Small intestine (tissue), 7 donors: ENCODE measurements at regions not wholly inside any gene's neighbourhood (a gene's known extent, or its start where the extent isn't known, plus 50 kb on each side); places are given as distances from the start of the nearest gene placed in this dataset.
"Not testable (repeated sequence)": the region's sequence is repeated elsewhere in the genome, so short reads cannot be mapped to it uniquely, and the experiment has no call there.

ENCODE experiments used
- DNase-seq, 2 donors: peaks; one replicate each; pipeline versions ENCODE4 v3.0.0 to v3.0.0-alpha.2; 2013
- FAIRE-seq: peaks from 2 replicates; lab custom pipeline; 2012; peaks lifted over from hg19 to GRCh38; lab: Jason Lieb, UNC
- H3K27ac ChIP-seq, 3 donors: one replicate each; pipeline ENCODE4 v1.5.1; 2013; ENCODE audit warnings: low read length in 2 of 3, mild to moderate bottlenecking in 2 of 3, control low read depth in 1 of 3, inconsistent platforms in 1 of 3, low read depth in 1 of 3, moderate library complexity in 1 of 3
- H3K27me3 ChIP-seq, 3 donors: one replicate each; pipeline ENCODE4 v1.6.1; 2013; ENCODE audit warnings: low read length in 3 of 3, inconsistent platforms in 1 of 3; ENCODE audit not compliant: control insufficient read depth in 3 of 3, insufficient read depth in 3 of 3
- H3K36me3 ChIP-seq, 3 donors: one replicate each; pipeline ENCODE4 v1.6.1; 2013; ENCODE audit warnings: low read length in 3 of 3, inconsistent platforms in 1 of 3, low read depth in 1 of 3, mild to moderate bottlenecking in 1 of 3, moderate library complexity in 1 of 3; ENCODE audit not compliant: control insufficient read depth in 3 of 3, insufficient read depth in 2 of 3
- H3K4me1 ChIP-seq, 3 donors: one replicate each; pipeline ENCODE4 v1.6.1; 2013; ENCODE audit warnings: low read length in 2 of 3, inconsistent platforms in 1 of 3, low read depth in 1 of 3, mild to moderate bottlenecking in 1 of 3, moderate library complexity in 1 of 3; ENCODE audit not compliant: control insufficient read depth in 3 of 3, insufficient read depth in 2 of 3
- H3K4me3 ChIP-seq, 3 donors: one replicate each; pipeline ENCODE4 v1.5.1; 2013; ENCODE audit warnings: low read length in 3 of 3, control low read depth in 1 of 3, inconsistent platforms in 1 of 3, low read depth in 1 of 3, mild to moderate bottlenecking in 1 of 3, moderate library complexity in 1 of 3
- H3K9me3 ChIP-seq, 2 donors: one replicate each; pipeline ENCODE4 v1.6.1; 2013; ENCODE audit warnings: low read depth in 1 of 2, low read length in 1 of 2; ENCODE audit not compliant: control insufficient read depth in 2 of 2, insufficient read depth in 1 of 2
- WGBS, 3 donors: extraction: QIAGEN DNeasy Blood & Tissue Kit; methylation state at CpG; one replicate each; pipeline ENCODE4 v1.1.7; 2013; 5-methylcytosine and 5-hydroxymethylcytosine counted together
- donor health status: healthy with polysubstance abuse.
- donor health status: control.
- donor health status: control.
- donor health status: Bipolar disorder and iron deficiency.
- donor health status: healthy.

DNA sequence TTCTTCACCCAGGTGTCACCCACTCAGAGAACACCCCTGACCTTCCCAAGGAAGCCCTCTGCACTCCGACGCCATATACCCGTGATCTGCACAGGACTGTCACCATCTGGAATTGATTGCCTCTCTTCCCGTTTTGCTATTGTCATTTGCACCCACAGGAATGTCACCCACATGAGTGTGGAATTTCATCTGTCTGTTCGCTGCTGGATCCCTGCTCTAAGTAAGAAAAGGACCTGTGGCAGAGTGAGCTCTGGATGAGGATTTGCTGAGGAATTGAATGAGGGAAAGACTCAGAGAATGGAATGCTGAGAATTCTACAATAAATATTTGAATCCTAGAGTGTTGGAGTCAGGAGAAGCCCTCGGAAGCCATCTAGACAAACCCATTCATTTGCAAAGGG lies 233.6 kb upstream of the SULF2 start:
- H3K27me3 ChIP-seq, H3K27ac ChIP-seq, H3K4me3 ChIP-seq, DNase-seq, FAIRE-seq, H3K9me3 ChIP-seq, H3K4me1 ChIP-seq, H3K36me3 ChIP-seq: not testable (repeated sequence)
- whole genome bisulfite sequencing, 3 donors = 59 to 72% (median 60%) methylated on average over 6 of the region's 6 CpGs

DNA sequence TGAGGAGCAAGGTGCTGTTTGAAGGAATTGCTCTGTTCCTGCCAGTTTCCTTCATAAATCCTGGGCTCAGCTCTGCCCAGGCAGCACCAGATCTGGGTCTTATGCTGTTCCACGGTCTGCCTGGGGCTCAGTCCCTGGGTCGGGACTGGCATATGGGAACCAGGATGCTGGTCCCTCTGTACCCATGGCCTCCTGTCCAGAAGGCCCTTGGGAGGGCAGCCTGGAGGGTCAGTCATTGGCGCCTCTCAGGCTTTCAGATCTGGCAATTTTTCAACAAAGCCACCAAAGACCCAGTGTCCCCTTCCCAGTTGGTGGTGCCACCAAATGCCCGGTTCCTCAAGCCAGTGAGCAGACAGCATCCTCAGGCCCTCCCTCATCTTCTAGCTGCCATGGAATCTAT lies 232.7 kb upstream of the SULF2 start:
- H3K36me3 ChIP-seq = no peaks in the 10 kb centered on the region
- H3K27me3 ChIP-seq = no peaks in the 10 kb centered on the region
- no peak overlapping the region for H3K27ac ChIP-seq
- no peak for FAIRE-seq
- WGBS, 3 donors = 63 to 94% (median 77%) methylated on average over 4 of the region's 4 CpGs
- DNase-seq = no peak
- no peak overlapping the region for H3K4me3 ChIP-seq
- no peaks in the 10 kb centered on the region for H3K4me1 ChIP-seq
- no peaks in the 10 kb centered on the region for H3K9me3 ChIP-seq

DNA sequence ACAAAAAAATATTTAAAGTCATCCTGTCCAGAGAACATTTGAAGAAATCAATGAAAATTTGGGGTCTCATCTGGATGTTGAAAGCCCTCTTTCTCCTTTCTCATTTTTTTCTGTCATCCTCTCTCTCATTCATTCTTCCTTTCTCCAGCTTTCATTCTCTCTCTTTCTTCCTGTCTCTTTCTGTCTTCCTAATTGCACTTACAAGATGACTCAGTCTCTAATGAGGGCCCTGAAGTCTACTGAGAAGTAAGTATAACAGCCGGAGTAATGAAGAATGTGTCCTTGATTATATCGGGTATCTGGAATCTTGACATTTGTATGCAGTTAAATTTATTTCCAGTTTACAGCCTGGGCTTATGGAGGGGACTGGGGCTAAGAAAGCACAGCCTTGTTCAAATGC lies 232.2 kb upstream of the SULF2 start:
- WGBS, 3 donors = 63 to 82% (median 81%) methylated on average over 2 of the region's 2 CpGs
- FAIRE-seq = no peak
- H3K9me3 ChIP-seq = peaks cover 0 to under 1% of the 10 kb centered on the region in 2 donors

DNA sequence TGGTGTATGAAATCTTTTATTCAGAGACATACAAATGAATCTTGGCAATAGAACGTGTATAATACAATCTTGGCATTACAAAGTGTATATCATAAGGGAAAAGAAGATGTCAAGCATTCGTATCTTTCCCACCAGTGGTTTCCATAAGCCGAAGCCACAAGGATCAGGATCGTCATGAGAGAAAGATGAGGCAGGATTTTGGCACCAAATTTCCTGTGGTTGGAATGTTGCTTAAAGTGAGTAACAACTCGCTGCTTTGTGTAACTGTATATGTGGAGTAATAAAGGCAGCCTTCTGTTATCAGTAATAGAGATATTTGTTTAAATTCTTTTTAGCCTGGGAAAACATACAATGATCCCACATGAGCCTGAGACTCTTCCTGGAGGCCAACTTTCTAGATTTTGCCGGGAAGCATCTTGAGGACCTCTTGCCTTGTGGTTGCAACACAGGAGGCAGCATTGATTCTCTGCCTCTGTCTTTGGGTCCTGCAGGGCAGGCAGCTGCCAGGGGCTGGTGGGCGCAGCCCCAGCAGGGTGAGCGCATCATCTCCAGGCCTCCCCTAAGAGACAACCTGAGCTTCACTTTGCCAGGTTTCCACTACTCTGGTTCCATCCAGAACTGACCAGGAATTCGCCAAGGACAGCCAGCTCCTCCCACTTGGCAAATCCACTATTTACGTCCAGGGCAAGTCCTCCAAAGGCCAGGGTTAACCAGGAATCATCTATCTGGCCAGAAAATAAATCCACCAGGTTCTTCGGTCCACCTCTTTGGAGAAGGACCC lies 230.9 kb upstream of the SULF2 start:
- no peaks in the 10 kb centered on the region for H3K4me1 ChIP-seq
- FAIRE-seq (no peak), DNase-seq (no peak)
- H3K27me3 ChIP-seq = peaks cover 0 to 3% (median 0%) of the 10 kb centered on the region in 3 donors
- H3K4me3 ChIP-seq = no peak overlapping the region
- WGBS, 3 donors = 69 to 74% (median 69%) methylated on average over 11 of the region's 11 CpGs
- no peak overlapping the region for H3K27ac ChIP-seq
- no peaks in the 10 kb centered on the region for H3K36me3 ChIP-seq
- peaks cover 0 to 6% of the 10 kb centered on the region in 2 donors for H3K9me3 ChIP-seq

More for the DNA sequence above, 232.2 kb upstream of the SULF2 start:
- Histone ChIP-seq H3K36me3 (no peaks in the 10 kb centered on the region), H3K27ac (no peak overlapping the region), H3K4me1 (no peaks in the 10 kb centered on the region), H3K27me3 (no peaks in the 10 kb centered on the region), H3K4me3 (no peak overlapping the region)
- no peak for DNase-seq

DNA sequence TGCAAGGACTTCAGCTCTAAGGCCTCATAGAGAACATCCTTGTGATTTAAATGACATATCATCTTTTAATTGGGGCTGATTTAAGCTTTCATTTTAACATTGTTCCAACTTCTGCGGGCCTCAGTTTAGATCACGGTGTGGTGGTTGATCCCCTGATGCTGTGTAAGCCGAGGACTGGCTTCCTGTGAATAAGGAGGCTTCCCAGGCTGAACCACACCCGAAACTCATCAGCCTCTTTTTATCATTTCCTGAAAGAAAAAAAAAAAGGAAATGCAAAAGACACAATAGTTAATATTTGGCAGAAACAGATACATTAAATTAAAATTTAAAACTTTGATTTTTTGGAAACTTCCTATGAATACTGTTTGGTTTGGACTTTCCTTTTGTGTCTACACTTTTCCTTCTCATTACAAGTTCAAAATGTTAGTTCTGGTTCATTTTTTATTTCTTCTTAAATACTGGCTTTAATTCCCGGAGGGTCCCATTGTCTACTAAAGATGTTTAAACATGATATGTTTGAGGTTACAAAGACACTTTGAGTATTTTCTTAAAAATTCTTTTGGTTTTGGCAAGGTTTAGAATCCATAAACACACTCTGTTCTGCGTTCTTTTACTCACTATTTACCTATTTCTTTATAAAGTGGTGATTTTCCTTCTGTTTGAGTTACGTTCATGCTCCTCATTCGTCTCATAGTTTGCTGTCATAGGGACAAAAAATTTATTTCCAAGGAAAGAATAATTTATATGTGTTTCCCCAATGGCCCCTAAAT lies 230.0 kb upstream of the SULF2 start:
- FAIRE-seq = no peak
- 67 to 76% (median 69%) methylated on average over 8 of the region's 8 CpGs for WGBS, 3 donors

DNA sequence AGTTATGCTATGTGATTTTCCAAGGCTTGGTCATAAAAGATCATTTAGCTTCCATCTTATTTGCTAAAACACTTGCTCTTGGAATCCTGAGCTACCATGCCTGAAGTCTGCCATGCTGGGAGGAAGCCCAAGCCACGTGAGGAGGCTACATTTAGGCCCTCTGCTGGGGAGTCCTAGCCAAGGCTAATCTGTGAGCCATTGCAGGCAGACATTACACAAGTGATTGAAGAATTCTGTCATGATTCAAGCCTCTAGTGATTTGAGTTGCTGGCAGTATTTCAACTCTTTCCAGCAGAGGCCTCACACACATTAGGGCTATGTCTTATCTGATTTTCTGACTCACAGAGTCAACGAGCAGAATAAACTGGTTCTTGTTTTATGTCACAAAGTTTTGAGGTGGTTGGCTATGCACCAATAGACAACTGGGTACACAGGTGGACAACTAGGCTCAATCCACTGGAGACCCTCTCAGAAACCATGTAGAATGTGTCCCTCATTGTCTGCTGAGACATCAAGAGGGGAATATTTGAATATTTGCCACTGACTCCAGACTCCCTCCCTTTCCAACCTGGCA lies 227.2 kb upstream of the SULF2 start:
- WGBS, 3 donors = 7 to 40% (median 17%) methylated on average over 2 of the region's 2 CpGs
- Histone ChIP-seq H3K27me3 (peaks cover 0 to 3% (median 0%) of the 10 kb centered on the region in 3 donors), H3K36me3 (no peaks in the 10 kb centered on the region), H3K4me1 (no peaks in the 10 kb centered on the region), H3K27ac (no peak overlapping the region), H3K9me3 (peaks cover 0 to 6% of the 10 kb centered on the region in 2 donors), H3K4me3 (no peak overlapping the region)
- DNase-seq (no peak), FAIRE-seq (no peak)

More for the DNA sequence above, 230.0 kb upstream of the SULF2 start:
- H3K9me3 ChIP-seq = peaks cover 0 to 6% of the 10 kb centered on the region in 2 donors
- H3K4me3 ChIP-seq = no peak overlapping the region
- no peaks in the 10 kb centered on the region for H3K4me1 ChIP-seq
- H3K27me3 ChIP-seq = peaks cover 0 to 3% (median 0%) of the 10 kb centered on the region in 3 donors
- no peaks in the 10 kb centered on the region for H3K36me3 ChIP-seq
- H3K27ac ChIP-seq = no peak overlapping the region
- no peak for DNase-seq

DNA sequence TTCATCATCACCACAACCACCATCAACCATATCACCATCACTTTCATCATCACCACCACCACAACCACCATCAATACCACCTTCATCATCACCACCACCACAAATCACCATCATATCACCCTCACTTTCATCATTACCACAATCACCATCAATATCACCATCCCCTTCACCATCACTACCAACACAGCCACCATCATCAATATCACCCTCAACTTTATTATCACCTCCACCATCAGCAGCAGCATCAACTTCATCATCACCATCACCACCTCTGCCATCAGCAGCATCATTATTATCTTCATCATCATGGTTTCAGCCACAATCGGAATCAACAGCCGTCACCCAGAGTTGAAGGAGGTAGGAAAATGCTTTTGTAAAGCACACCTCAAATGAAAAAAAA lies 225.7 kb upstream of the SULF2 start:
- WGBS, 3 donors = 89 to 98% (median 97%) methylated on average over 2 of the region's 2 CpGs
- Histone ChIP-seq H3K27ac (no peak overlapping the region), H3K4me3 (no peak overlapping the region), H3K36me3 (no peaks in the 10 kb centered on the region), H3K4me1 (no peaks in the 10 kb centered on the region), H3K27me3 (peaks cover 0 to 3% (median 0%) of the 10 kb centered on the region in 3 donors), H3K9me3 (peaks cover 0 to 6% of the 10 kb centered on the region in 2 donors)
- DNase-seq (no peak), FAIRE-seq (no peak)

DNA sequence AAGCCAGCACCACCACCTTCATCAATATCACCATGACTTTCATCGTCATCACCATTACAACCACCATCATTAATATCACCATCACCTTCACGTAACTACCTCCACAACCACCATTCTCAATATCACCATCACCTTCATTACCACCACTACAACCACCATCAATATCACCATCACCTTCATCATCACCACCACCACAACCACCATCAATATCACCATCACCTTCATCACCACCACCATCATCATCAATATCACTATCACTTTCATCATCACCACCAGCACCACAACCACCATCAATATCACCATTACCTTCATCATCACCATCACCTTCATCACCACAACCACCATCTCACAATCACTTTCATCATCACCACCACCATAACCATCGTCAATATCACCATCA lies 225.3 kb upstream of the SULF2 start:
- Histone ChIP-seq H3K36me3 (no peaks in the 10 kb centered on the region), H3K27me3 (peaks cover 0 to 3% (median 0%) of the 10 kb centered on the region in 3 donors), H3K9me3 (peaks cover 0 to 6% of the 10 kb centered on the region in 2 donors), H3K4me3 (no peak overlapping the region), H3K4me1 (no peaks in the 10 kb centered on the region), H3K27ac (no peak overlapping the region)
- 88 to 93% (median 91%) methylated on average over 3 of the region's 3 CpGs for WGBS, 3 donors
- no peak for FAIRE-seq
- no peak for DNase-seq
